GM23248 (cell line): ENCODE measurements at regions not wholly inside any gene's neighbourhood (a gene's known extent, or its start where the extent isn't known, plus 50 kb on each side); places are given as distances from the start of the nearest gene placed in this dataset.

Source experiments
- DNase-seq: peaks from one replicate; pipeline ENCODE4 v3.0.0-alpha.2; 2015
- H2AFZ ChIP-seq: fragments of 200-600 bp; sonication (generic); 2 replicates; pipeline ENCODE4 v1.6.1; 2016; ENCODE audit warnings: antibody characterized with exemption
- H3F3A ChIP-seq: fragments of 200-600 bp; sonication (generic); 2 replicates; pipeline ENCODE4 v1.6.1; 2016; ENCODE audit warnings: mild to moderate bottlenecking, antibody characterized with exemption, mixed run types; ENCODE audit not compliant: insufficient read depth
- H3K27ac ChIP-seq: fragments of 200-600 bp; sonication (generic); 2 replicates; pipeline ENCODE4 v1.5.1; 2016; ENCODE audit warnings: mild to moderate bottlenecking
- H3K27me3 ChIP-seq: fragments of 200-600 bp; sonication (generic); replicated peaks from 2 replicates; pipeline ENCODE4 v1.6.1; 2016; ENCODE audit warnings: mild to moderate bottlenecking; ENCODE audit not compliant: insufficient read depth
- H3K36me3 ChIP-seq: fragments of 200-600 bp; sonication (generic); 2 replicates; pipeline ENCODE4 v1.6.1; 2016; ENCODE audit warnings: low read depth, mild to moderate bottlenecking
- H3K4me1 ChIP-seq: fragments of 200-600 bp; sonication (generic); 2 replicates; pipeline ENCODE4 v1.6.1; 2016; ENCODE audit warnings: mild to moderate bottlenecking; ENCODE audit not compliant: insufficient read depth
- H3K4me2 ChIP-seq: fragments of 200-600 bp; sonication (generic); one replicate; pipeline ENCODE4 v1.6.1; 2016; ENCODE audit warnings: mild to moderate bottlenecking; ENCODE audit not compliant: unreplicated experiment
- H3K4me3 ChIP-seq: fragments of 200-600 bp; sonication (generic); 2 replicates; pipeline ENCODE4 v1.5.1; 2016; ENCODE audit warnings: mild to moderate bottlenecking
- H3K79me2 ChIP-seq: fragments of 200-600 bp; sonication (generic); 2 replicates; pipeline ENCODE4 v1.6.1; 2016; ENCODE audit warnings: mild to moderate bottlenecking; ENCODE audit not compliant: insufficient read depth
- H3K9ac ChIP-seq: fragments of 200-600 bp; sonication (generic); 2 replicates; pipeline ENCODE4 v1.6.1; 2016; ENCODE audit warnings: mild to moderate bottlenecking
- H3K9me2 ChIP-seq: fragments of 200-600 bp; sonication (generic); 2 replicates; pipeline ENCODE4 v1.6.1; 2016; ENCODE audit warnings: mixed run types, mild to moderate bottlenecking, moderate library complexity; ENCODE audit not compliant: insufficient read depth
- H3K9me3 ChIP-seq: fragments of 200-600 bp; sonication (generic); one replicate; pipeline ENCODE4 v1.6.1; 2017; ENCODE audit warnings: low read depth
- H4K20me1 ChIP-seq: fragments of 200-600 bp; sonication (generic); 2 replicates; pipeline ENCODE4 v1.6.0; 2016; ENCODE audit not compliant: insufficient read depth
- EZH2 ChIP-seq: fragments of 200-600 bp; sonication (generic); IDR thresholded peaks from 2 replicates; pipeline ENCODE4 v1.6.1; 2018; ENCODE audit warnings: antibody characterized with exemption, mild to moderate bottlenecking; ENCODE audit not compliant: insufficient read depth, poor library complexity, severe bottlenecking
- EZH2phosphoT487 ChIP-seq: fragments of 200-600 bp; sonication (generic); IDR thresholded peaks from 2 replicates; pipeline ENCODE4 v1.6.1; 2018; ENCODE audit warnings: antibody characterized with exemption, moderate library complexity, mild to moderate bottlenecking, low read depth; ENCODE audit not compliant: insufficient read depth
- WGBS, 2 experiments: methylation state at CpG; one replicate each; pipeline ENCODE4 v1.1.6; 2015 to 2017; ENCODE audit warnings: low lambda C conversion rate in 2 of 2, low coverage in 1 of 2; ENCODE audit errors: missing lambda C conversion rate in 2 of 2; 5-methylcytosine and 5-hydroxymethylcytosine counted together
- in situ Hi-C: fragments of 300-500 bp; cut with MboI; formaldehyde crosslinking; loops from 2 replicates; pipeline ENCODE4 v1.15.0; 2020

- H3K4me3 ChIP-seq: no peak overlapping the region
- in situ Hi-C loops: loop anchor here (25.0 kb wide), 1 partner anchor 1686 kb away; no protein-coding TSS in a partner anchor
- H3F3A ChIP-seq: no peaks in the 10 kb centered on the region
- no peaks in the 10 kb centered on the region for H4K20me1 ChIP-seq
- no peak overlapping the region for H3K27ac ChIP-seq
- H3K4me1 ChIP-seq: no peaks in the 10 kb centered on the region
- H3K4me2 ChIP-seq: no peak overlapping the region
- WGBS, 2 experiments: 40 to 58% methylated on average over 2 of the region's 2 CpGs
- H2AFZ ChIP-seq: no peak overlapping the region
- no peak for TF ChIP-seq EZH2phosphoT487
- no peak for TF ChIP-seq EZH2
- H3K36me3 ChIP-seq: no peaks in the 10 kb centered on the region
- H3K79me2 ChIP-seq: no peaks in the 10 kb centered on the region
- no peaks in the 10 kb centered on the region for H3K9me2 ChIP-seq
- H3K9ac ChIP-seq: no peak overlapping the region
- H3K27me3 ChIP-seq: no peaks in the 10 kb centered on the region
- DNase-seq: no peak
- no peaks in the 10 kb centered on the region for H3K9me3 ChIP-seq
Measured at GRCh38 chr20:60201198-60201835, 243.1 kb downstream of the CDH26 start.

GRCh38 chr20:60202046-60202445, 243.8 kb downstream of the CDH26 start:
- no peaks in the 10 kb centered on the region for H3K4me1 ChIP-seq
- no peaks in the 10 kb centered on the region for H3K36me3 ChIP-seq
- H4K20me1 ChIP-seq: no peaks in the 10 kb centered on the region
- no peak overlapping the region for H3K27ac ChIP-seq
- DNase-seq: no peak
- in situ Hi-C loops: loop anchor here (25.0 kb wide), 1 partner anchor 1685 kb away; no protein-coding TSS in a partner anchor
- no peaks in the 10 kb centered on the region for H3K79me2 ChIP-seq
- H3K27me3 ChIP-seq: no peaks in the 10 kb centered on the region
- TF ChIP-seq EZH2 (no peak), EZH2phosphoT487 (no peak)
- H2AFZ ChIP-seq: no peak overlapping the region
- H3K9ac ChIP-seq: no peak overlapping the region
- H3K9me3 ChIP-seq: no peaks in the 10 kb centered on the region
- 58 to 59% methylated on average over 5 of the region's 5 CpGs for WGBS, 2 experiments
- H3K4me2 ChIP-seq: no peak overlapping the region
- no peaks in the 10 kb centered on the region for H3K9me2 ChIP-seq
- no peak overlapping the region for H3K4me3 ChIP-seq
- no peaks in the 10 kb centered on the region for H3F3A ChIP-seq

GRCh38 chr20:60203451-60203850, 245.2 kb downstream of the CDH26 start:
- 43 to 48% methylated on average over 6 of the region's 6 CpGs for WGBS, 2 experiments
- no peak overlapping the region for H3K4me3 ChIP-seq
- no peaks in the 10 kb centered on the region for H3K9me2 ChIP-seq
- H3F3A ChIP-seq: no peaks in the 10 kb centered on the region
- no peaks in the 10 kb centered on the region for H3K27me3 ChIP-seq
- no peaks in the 10 kb centered on the region for H3K79me2 ChIP-seq
- DNase-seq: peak; percentile 18
- H3K9me3 ChIP-seq: no peaks in the 10 kb centered on the region
- no peaks in the 10 kb centered on the region for H3K4me1 ChIP-seq
- no peak overlapping the region for H2AFZ ChIP-seq
- no peak overlapping the region for H3K4me2 ChIP-seq
- TF ChIP-seq EZH2: no peak
- TF ChIP-seq EZH2phosphoT487: no peak
- H4K20me1 ChIP-seq: no peaks in the 10 kb centered on the region
- H3K36me3 ChIP-seq: no peaks in the 10 kb centered on the region
- no peak overlapping the region for H3K27ac ChIP-seq
- no peak overlapping the region for H3K9ac ChIP-seq
- in situ Hi-C loops: loop anchor here (25.0 kb wide), 1 partner anchor 1684 kb away; no protein-coding TSS in a partner anchor

- Histone ChIP-seq H2AFZ (no peak overlapping the region), H3K27me3 (no peaks in the 10 kb centered on the region), H3K4me3 (no peak overlapping the region), H3K4me1 (no peaks in the 10 kb centered on the region), H3K36me3 (no peaks in the 10 kb centered on the region), H3K9me3 (no peaks in the 10 kb centered on the region), H3K27ac (no peak overlapping the region), H3K4me2 (no peak overlapping the region), H4K20me1 (no peaks in the 10 kb centered on the region), H3K9ac (no peak overlapping the region), H3K79me2 (no peaks in the 10 kb centered on the region), H3F3A (no peaks in the 10 kb centered on the region), H3K9me2 (no peaks in the 10 kb centered on the region)
- TF ChIP-seq EZH2 (no peak), EZH2phosphoT487 (no peak)
- DNase-seq: no peak
- in situ Hi-C loops: loop anchor here (25.0 kb wide), 1 partner anchor 1683 kb away; no protein-coding TSS in a partner anchor
- 61 to 63% methylated on average over 4 of the region's 4 CpGs for WGBS, 2 experiments
Measured at GRCh38 chr20:60204601-60205000, 246.4 kb downstream of the CDH26 start.

- H2AFZ ChIP-seq: no peak overlapping the region
- no peaks in the 10 kb centered on the region for H3K79me2 ChIP-seq
- no peaks in the 10 kb centered on the region for H3K9me3 ChIP-seq
- no peak overlapping the region for H3K9ac ChIP-seq
- H4K20me1 ChIP-seq: no peaks in the 10 kb centered on the region
- no peaks in the 10 kb centered on the region for H3K4me1 ChIP-seq
- H3K27me3 ChIP-seq: no peaks in the 10 kb centered on the region
- no peaks in the 10 kb centered on the region for H3F3A ChIP-seq
- in situ Hi-C loops: loop anchor here (25.0 kb wide), 1 partner anchor 1681 kb away; no protein-coding TSS in a partner anchor
- no peak overlapping the region for H3K4me3 ChIP-seq
- DNase-seq: peak; percentile 66
- no peak overlapping the region for H3K4me2 ChIP-seq
- no peaks in the 10 kb centered on the region for H3K36me3 ChIP-seq
- WGBS, 2 experiments: 35% methylated on average over 3 of the region's 3 CpGs
- H3K27ac ChIP-seq: no peak overlapping the region
- no peaks in the 10 kb centered on the region for H3K9me2 ChIP-seq
- TF ChIP-seq EZH2phosphoT487: no peak
- no peak for TF ChIP-seq EZH2
Measured at GRCh38 chr20:60206259-60206658, 248.0 kb downstream of the CDH26 start.
